Dermis blood vessel endothelial cell (primary cell): ENCODE measurements at regions not wholly inside any gene's neighbourhood (a gene's known extent, or its start where the extent isn't known, plus 50 kb on each side); places are given as distances from the start of the nearest gene placed in this dataset.

Experiments used
- DNase-seq: peaks from one replicate; pipeline ENCODE4 v3.0.0; 2010

DNA sequence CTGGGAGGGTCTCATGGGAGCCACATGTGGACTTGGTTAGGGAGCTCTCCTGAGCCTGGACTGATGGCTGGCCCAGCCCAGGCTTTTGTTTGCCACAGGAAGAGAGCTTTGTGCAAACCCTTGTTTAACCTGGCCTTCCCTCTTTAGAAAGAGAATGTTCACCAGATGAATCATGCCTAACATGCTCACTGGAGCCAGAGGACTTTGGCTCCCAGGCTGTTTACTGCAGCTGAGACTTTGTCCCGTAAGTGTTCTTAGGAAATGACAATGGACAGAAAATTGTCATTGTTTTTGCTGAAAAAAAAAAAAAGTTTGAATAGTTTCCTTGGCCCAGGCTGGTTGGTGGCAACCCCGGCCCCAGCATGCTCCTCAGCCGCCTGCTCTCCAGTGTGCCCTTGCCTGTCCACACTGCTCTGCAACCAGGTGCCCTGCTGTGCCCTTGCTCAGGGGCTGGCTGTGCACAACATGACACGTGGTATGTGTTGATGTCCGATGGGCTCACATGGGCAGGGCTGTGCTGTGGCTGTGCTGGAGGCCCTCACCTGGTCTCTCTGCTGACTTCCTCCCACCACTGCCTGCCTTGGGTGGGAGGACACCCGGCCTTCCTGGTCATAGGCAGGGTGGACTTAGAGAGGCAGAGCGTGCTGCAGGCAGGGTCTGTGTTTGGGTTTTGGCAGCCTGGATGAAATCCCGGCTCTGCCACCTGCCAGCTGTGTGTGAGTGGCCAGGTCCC is 215.3 kb upstream of the ZNF32 start:
- peak; percentile 96 for DNase-seq

DNA sequence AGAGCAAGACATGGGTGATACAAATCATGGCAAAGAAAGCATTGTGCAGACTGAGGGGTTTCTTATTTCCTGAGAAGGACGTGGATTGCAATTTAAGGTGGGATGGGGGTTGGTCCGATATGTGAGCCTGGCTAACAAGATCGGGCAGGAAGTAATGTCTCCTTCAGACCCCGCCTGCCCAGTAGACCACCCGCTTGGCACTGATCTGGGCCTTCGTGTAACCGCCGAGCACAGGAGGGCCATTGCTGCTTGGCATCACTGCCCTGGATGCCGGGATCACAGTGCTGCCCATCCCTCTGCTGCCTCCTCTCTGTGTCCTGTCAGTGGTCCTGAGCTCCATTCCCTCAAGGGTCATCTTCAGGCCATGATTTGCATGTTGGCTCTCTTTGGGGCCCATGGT is 214.6 kb upstream of the ZNF32 start:
- DNase-seq, result no peak

DNA sequence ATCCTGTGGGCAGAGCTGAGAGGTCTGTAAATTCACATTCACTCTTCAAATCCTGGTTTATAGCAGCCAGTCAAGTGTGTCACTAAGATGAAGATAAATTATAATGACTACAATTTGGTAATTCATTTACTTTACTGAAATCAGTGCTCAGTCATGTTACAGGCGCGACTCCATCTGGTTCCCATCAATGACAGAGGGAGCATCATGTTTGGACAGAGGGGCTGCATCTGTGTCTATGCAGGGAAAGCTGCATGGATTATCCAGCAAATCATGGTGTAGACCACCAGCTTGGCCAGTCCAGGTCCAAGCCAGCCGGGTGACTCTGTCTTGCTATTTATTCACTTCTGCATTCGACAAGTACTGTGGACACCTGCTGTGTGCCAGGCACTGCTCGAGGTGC is 214.1 kb upstream of the ZNF32 start:
- DNase-seq, result no peak

DNA sequence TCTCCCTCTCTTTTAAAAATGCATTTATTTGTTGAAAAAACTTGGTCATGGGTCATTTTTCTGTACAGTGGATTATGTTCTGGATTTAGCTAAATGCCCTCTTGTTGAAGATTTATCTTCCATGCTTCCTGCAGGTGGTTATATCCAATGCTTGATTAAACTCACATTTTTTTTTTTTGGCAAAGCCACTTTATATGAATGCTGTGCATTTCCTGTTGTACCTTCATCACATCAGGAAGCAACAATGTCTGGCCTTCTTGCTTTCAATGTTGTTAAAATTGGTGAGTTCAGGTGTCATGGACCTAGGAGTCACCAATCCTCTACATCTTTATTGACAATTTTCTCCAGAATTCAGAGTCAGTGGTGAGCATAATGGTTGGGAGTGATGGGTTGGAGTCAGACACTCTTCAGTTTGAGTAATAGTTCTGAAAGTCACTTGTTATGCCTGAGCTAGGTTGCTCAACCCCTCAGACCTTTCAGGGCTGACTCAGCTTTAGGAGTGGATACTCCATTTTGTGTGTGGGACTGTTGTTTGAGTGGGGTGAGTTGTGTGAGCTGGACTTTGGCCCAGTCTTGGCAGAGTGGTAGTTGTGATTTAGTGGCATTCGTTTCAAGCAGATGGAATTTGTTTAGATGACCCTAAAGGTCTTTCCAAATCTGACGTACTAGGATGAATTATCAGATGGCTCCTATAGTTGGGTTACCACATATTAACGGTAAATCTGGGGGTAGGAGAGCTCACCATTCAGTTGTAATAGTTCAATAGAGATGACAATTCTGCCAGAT is 213.5 kb upstream of the ZNF32 start:
- DNase-seq, result peak; percentile 72

DNA sequence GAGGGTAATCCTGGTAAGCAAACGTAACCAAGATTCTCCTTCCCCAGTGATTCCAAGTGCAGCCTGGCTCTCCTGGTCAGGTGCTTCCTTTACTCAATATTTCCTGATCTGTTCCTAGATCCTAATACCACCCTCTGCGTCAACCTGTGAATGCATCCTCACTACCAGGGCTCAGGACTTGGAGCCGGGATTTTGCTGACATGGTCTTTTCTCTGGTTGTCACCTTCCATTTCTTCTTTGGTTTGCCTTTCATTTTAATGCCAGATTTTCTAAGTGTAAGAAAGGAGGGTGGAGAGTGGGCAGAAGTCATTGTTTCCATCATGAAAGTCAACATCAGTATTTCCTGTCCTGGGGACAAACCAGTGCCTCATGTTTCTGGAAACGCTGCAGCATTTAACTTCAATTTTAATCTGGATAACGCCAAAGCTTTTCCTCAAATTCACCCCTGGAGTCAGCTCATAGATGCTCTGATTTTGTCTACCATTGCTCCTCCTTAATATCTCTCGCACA is 210.4 kb upstream of the ZNF32 start:
- peak; percentile 58 for DNase-seq

DNA sequence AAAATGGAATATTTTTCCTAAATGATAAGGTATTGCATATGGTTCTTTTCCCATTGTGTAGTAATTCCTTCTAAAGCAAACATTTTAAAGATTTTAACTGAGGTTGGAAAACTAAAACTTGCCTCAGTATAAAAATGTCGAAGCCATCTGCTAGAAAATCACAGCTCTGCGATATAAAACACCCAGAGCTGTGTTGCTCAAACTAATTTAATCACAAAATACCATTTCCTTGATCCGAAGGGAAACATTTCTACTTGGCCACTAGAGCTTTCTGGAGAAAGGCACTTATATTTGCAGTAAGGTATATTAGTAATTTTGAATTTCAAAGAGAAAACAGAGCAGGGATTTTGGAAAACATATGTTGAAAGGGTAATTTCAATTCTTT is 209.2 kb upstream of the ZNF32 start:
- DNase-seq, result no peak

DNA sequence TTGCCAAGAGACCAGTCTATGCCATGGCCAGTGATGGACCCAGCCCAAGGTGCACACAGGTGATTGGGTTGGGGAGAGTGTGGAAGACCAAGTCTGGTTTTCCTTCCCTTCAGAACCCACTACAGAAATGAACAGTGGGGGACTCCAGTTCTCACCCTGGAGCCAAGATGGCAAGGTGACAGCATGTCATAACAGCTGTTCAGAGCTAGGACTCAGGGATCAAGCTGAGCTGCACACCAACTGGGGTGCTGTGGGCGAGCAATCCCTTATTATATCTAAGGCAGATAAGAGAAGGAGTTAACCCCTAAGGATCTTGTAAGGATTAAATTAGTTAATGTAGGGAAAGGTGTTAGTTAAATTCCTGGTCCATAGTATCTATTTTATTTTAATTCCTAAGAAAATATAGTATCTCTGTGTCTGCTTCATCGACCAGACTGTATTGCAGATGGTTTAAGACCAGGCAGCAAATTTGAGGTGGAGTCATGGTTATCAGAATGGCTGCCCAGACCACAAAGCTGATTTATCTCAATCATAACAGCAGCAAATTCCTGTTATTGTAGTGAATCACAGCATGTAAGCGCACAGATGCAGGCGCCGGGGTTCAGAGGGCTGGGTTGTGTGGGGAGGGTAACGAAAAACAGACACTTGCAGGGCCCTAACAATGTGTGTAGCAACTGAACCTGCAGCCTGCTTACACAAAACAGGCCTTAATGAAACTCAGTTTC is 208.7 kb upstream of the ZNF32 start:
- DNase-seq, result peak; percentile 94

DNA sequence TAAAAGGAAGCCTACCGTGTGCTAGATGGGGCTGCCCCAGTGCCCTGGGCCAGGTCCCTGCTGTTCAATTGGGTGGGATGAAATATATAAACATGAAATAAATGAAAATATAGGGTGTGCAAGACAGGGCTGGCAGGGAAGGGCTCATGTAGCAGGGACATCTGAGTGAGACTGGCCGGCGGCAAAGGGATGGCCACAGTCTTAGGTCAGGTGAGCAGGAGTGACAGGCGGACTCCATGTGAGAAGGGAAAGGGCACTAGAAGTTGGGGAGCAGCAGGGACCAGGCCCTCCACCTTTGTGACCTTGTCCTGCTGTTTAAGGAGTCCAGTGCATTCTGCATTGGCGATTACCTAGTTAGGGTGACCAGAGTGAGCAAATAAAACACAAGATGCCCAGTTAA is 207.6 kb upstream of the ZNF32 start:
- no peak for DNase-seq

DNA sequence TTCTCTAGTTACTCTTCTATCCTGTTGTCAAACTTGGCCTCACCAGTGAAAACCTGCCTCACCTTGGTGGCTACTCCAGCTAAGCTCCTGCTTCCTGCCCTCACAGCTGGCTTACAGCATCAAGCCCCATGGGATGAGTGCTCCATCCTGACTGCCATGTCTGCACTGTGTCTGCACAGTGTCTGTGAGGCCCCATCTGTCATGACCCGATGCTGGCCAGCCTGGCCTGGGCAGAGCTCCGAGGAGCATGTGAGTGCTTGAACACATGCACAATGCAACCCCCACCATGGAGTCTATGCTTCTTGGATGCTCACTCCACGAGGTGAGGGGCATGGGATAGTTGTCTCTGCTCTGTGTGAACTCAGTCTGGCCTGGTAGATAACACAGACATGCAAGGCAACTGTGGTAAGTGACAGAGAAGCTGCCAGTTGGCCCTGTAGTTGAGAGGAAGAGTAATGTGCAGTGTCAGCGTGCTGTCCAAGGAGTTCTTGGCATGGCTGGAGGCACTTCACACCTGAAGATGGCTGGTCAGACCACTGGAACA is 207.1 kb upstream of the ZNF32 start:
- no peak for DNase-seq

DNA sequence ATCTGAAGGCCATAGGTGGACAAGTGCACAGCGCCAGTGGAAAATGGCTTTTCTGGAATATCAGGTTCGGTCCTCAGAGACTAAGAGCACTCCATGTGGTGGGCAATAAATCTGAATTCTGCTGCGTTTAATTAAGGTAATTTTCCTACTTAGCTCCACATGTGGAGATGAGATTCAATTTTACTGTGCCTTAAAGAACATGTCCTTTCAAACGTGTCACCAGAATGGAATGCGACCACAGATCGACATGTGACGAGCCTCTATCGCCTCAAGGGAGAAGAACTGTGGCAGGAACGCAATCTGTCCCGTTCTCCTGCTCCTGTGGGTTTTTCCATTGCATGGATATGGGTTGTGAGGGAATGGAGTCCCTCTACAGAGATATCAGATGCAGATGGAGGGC is 205.3 kb upstream of the ZNF32 start:
- no peak for DNase-seq

DNA sequence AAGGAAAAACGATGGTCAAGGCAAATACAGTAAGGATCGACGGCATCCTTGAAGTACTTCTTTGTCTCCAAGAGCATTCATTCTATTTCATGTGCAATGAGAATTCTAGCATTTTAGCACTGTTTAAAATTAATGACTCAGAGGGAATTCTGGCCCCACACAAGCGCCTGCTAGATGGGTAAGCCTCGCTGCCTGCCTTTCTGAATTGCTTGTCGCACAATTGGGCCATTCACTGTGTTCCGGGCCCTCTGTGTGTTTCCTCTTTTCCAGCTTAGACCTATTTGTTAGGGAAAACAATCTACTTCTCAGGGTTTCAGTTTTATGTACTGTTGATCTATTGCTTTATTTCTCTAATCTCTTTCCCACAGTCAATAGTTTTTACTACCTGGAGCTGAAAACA is 204.7 kb upstream of the ZNF32 start:
- DNase-seq, result no peak

DNA sequence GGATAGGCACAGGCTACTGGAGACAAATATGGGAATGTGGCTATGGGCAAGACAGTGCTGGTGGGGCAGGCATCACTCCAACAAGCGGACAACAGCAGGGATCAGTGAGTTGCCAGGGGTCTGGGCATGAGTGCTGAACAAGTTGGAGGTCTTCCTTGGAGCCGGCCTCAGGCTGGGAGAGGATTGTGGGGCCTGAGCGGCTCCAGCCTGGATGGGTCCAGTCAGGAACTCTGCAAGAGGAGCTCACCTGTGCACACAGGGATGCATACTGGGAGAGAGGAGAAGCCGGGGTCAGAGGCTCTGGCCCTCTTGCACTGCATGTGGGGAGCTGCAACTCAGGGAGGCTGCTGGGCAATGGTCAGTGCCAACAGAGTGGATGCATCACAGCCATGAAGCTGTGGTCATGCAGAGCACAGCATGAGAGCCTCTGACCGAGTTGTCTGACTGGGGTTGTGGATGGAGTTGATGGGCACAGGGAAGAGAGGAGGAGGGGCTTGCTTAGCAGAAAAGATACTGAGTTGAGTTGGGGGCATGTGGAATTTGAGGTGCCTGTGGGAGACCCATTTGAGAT is 204.0 kb upstream of the ZNF32 start:
- DNase-seq, result no peak

DNA sequence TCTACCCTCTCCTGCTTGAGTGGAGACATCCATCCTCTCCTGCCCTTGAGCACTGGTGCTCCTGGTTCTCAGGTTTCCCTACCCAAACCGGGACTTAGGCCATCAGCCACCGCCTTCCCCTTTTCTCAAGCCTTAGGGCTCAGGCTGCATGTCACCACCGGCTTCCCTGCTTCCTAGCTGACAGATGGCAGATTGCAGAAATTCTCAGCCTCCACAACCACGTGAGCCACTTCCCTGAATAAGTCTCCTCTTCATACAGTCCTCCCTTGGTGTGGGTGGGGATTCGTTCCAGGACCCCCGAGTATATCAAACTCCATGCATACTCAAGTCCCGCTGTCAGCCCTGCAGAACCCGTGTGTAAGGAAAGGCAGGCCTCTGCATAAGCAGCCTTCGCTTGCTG is 203.5 kb upstream of the ZNF32 start:
- no peak for DNase-seq

DNA sequence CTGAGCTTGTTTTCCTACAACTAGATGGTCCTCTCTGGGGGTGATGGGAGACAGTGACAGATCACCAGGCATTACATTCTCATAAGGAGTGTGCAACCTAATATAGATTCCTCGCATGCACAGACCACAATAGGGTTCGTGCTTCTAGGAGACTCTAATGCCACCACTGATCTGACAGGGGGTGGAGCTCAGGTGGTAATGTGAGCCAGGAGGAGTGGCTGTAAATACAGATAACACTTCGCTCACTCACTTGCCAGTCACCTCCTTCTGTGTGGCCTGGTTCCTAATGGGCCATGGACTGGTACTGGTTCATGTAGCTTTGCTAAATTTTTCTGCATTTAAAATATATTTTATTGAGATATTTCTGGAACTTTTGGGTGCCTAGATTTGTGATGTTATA is 202.3 kb upstream of the ZNF32 start:
- DNase-seq, result no peak

DNA sequence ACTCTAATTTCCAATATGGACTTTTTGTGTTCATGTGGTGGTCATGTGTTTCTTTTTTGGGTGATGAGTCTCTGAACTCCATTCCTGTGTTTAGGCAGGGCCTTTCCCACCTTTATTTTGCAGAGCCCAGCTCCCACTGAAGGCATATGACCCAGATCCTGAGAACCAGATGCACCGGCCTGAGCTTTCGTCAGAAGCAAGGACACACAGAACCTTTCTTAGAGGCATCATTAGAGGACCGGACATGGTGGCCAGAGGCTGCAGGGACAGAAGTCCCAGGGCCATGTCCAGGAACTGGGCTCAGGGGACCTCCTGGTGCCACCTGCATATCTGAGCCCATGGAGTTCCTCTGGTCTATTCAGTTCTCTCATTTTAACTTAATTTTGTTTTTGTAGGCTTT is 200.9 kb upstream of the ZNF32 start:
- no peak for DNase-seq

DNA sequence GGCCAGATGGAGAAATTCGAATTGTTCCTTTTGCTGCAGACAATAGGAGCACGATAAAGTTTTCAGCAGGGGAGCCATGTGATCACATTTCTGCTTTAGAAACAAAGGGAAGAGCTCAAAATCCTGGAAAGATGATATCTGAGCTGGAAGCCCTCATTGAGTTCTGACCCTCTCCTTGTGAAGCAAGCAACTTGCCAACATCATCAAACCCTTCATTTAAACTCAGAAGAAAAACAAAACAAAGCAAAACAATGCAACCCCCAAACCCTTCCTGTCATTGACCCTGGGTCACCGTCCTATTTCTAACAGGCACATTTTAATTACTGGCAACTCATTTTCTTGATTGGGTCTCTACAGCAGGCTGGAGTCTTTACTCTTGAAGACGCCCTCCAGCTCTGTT is 198.3 kb upstream of the ZNF32 start:
- peak; percentile 80 for DNase-seq

DNA sequence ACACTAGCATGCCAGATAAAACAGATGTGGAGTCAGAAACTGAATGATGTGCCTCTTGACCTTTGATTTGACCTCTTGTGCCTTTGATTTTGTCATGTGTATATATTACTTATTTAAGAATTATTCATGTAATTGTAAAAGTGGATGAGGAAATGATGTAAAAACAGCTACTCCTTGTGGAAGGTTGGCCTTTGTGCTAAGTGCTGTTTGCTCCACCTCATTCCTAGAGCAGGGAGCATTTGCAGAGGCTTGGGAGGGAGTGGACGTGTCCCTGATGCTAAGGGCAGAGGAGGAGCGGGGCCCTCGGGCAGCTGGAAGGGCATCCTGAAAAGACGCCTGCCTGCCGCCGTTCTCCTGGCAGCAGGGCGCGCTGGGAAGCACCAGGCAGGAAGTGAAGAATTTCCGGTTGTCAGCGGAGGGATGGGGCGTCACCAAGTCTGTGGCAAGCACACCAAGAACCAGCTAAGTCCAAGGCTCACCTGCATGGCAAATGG is 197.6 kb upstream of the ZNF32 start:
- peak; percentile 86 for DNase-seq

DNA sequence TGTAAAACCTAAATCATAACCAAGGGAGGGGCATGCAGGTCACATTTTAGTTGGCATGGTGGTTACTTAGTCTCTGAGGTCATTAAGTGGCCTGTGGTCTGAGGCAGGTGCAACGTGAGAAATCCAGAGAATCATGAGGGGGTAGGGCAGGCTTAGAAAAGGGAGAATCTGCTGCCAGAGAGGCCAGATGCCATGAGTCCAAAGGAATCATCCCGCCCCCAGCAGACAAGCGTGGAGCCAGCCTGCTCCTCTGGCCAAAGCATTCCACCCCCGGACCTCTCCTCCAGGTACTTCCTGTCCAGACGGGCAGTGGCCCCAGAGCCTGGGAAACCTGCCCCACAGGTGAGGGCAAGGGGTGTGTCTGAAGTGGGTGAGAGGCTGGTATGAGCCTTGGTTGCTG is 196.4 kb upstream of the ZNF32 start:
- DNase-seq, result no peak

DNA sequence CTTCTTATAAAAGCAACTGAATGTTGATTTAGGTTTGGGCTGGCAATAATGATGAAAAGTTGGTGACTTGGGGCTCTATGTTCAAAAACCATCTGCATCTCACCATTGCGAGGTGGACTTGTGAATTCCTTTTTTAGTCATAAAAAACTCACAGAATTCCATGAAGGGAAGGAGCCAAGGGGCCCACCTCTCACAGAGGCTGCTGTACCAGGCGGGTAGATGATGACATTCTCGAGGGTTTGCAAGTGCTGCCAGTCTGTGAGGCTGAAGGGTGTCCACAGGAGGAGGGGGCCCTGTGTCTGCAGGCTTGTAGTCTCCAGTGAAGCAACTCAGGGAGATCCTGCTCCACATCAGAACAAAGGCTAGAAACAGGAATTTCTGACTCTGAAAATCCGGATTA is 195.5 kb upstream of the ZNF32 start:
- no peak for DNase-seq

DNA sequence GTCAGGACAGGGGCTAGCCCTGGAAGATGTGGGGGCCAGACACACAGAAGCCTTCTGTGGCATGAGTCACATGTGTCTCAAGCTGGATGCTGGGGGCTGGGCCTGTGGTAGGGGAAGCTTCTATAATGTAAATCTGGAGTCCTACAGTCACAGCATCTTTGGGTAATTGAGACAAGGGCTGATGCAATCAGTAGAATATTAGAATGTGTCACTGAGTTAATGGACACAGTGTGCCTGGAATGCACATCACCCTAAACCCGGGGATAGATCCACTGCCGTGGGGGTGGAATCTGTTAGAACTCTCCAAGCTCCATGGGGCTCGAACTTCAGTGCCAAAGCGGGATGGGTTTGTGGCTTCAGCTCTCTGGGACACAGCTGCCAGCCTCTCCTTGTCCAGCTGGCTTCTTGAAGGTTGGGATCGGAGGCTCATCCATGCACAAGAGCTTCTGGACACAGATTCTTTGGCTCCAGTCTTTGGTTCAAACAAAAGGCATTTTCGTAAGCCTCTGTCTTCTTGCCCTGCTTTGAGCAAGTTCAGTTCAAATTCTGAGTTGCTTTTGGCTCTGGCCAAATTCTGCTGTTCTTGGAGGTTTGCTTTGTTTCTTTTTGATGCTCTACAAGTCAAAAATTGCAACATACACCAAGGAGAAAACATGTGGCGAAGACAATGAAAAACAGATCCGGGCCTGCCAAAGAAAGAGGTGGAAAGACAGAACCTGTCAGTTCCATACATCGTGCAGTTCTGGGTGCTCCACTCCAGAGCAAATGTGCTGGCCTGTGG is 194.8 kb upstream of the ZNF32 start:
- no peak for DNase-seq

DNA sequence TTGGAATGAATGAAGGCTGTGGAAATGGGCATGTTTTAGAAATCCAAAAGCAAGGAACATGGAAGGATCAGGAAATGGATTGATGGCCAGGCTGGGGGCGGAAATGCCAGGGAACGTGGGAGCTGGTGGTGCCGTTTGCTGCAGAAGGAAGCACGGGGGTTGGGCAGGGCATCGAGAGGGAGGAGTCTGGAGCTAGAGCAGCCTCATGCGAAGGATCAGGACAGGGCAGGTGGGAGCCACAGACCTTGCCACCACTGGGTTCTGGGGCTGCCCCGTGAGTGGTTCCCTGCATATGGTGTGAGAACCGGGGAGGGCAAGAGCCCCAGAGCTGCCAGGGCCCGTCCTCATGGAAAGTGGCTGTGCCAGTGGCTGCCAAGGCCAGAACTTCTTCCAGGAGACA is 193.8 kb upstream of the ZNF32 start:
- no peak for DNase-seq

DNA sequence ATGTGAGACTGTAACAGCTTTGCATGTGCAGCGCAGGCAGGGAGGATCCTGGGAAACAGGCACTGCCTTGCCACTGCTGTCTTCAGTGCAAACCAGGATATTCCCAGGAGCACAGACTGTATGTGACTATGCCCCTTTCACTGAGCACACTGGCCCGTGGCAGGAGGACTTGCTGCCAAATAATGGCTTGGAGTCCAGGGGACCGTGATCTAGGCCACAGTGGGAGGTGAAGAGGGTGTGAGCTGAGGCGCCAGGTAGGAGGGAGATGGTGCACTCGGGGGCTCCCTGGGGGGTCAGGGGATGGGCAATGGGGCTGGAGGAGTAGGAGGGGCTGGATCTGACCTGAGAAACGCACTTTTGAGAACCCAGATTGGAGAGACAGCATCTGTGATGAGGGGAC is 193.4 kb upstream of the ZNF32 start:
- no peak for DNase-seq
